HUES6 (cell line): ENCODE measurements at regions not wholly inside any gene's neighbourhood (a gene's known extent, or its start where the extent isn't known, plus 50 kb on each side); places are given as distances from the start of the nearest gene placed in this dataset.
"Not testable (repeated sequence)": the region's sequence is repeated elsewhere in the genome, so short reads cannot be mapped to it uniquely, and the experiment has no call there.

Experiments
- H3K27ac ChIP-seq: 2 replicates; pipeline ENCODE4 v1.7.0; 2013; ENCODE audit warnings: low read depth, mild to moderate bottlenecking, low read length, inconsistent platforms
- H3K27me3 ChIP-seq: 2 replicates; pipeline ENCODE4 v1.6.1; 2013; ENCODE audit warnings: low read length; ENCODE audit not compliant: control insufficient read depth, insufficient read depth
- H3K36me3 ChIP-seq: 2 replicates; pipeline ENCODE4 v1.6.1; 2013; ENCODE audit warnings: low read length; ENCODE audit not compliant: control insufficient read depth, insufficient read depth
- H3K4me1 ChIP-seq: 2 replicates; pipeline ENCODE4 v1.6.1; 2013; ENCODE audit warnings: low read length; ENCODE audit not compliant: control insufficient read depth, insufficient read depth
- H3K4me3 ChIP-seq: 2 replicates; pipeline ENCODE4 v1.5.1; 2013; ENCODE audit warnings: low read depth, low read length
- H3K9ac ChIP-seq: one replicate; pipeline ENCODE4 v1.6.1; 2013; ENCODE audit warnings: mild to moderate bottlenecking, low read length
- H3K9me3 ChIP-seq: 2 replicates; pipeline ENCODE4 v1.6.1; 2013; ENCODE audit warnings: low read depth, low read length; ENCODE audit not compliant: control insufficient read depth, insufficient read depth

- not testable (repeated sequence) for H3K4me1 ChIP-seq, H3K27me3 ChIP-seq, H3K36me3 ChIP-seq, H3K9me3 ChIP-seq, H3K27ac ChIP-seq
- peak overlapping the region; percentile 41 for H3K9ac ChIP-seq
- H3K4me3 ChIP-seq: peak overlapping the region; percentile 54
These were observed 59.6 kb upstream of the SMARCAD1 start for GRCh38 chr4:94148052-94148451.

DNA sequence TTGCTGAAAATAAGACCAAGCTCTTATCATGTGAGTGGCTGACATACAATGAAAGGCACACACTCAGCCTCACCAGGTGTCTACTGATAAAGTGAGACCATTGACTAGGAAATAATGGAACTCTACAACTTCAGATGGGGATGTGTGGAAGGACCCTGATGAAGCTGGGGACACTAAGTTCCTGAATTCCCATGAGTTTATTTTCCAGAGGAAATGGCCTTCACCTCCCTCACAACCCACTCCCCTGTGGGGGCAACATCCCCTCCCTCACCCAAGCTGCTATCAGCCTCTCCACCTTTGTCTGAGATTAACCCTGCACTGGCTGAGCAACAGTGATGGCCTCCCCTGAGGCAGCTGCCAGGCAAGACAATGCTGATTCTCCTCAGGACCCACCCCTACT is 55.2 kb upstream of the SMARCAD1 start:
- Histone ChIP-seq H3K27me3 (no peaks in the 10 kb centered on the region), H3K4me1 (peaks cover 9% of the 10 kb centered on the region), H3K9ac (no peak overlapping the region), H3K4me3 (no peak overlapping the region), H3K36me3 (no peaks in the 10 kb centered on the region), H3K27ac (no peak overlapping the region), H3K9me3 (peaks cover 27% of the 10 kb centered on the region)

DNA sequence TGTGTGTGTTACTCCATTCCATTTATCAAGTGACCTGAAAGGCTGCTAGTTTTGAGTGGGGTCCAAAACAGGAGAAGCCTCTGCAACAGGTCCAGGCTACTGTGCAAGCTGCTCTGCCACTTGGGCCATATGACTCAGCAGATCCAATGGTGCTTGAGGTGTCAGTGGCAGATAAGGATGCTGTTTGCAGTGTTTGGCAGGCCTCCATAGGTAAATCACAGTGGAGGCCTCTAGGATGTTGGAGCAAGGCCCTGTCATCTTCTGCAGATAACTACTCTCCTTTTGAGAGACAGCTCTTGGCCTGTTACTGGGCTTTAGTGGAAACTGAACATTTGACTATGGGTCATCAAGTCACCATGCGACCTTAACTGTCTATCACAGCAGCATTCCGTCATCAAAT is 52.3 kb upstream of the SMARCAD1 start:
- H3K4me1 ChIP-seq, H3K9ac ChIP-seq, H3K27ac ChIP-seq, H3K27me3 ChIP-seq, H3K4me3 ChIP-seq, H3K36me3 ChIP-seq: not testable (repeated sequence)
- peaks cover 25% of the 10 kb centered on the region for H3K9me3 ChIP-seq

GRCh38 chr4:94156826-94157225 is 50.8 kb upstream of the SMARCAD1 start:
- Histone ChIP-seq H3K27me3 (no peaks in the 10 kb centered on the region), H3K27ac (no peak overlapping the region), H3K4me3 (no peak overlapping the region), H3K9me3 (peaks cover 25% of the 10 kb centered on the region), H3K9ac (no peak overlapping the region), H3K4me1 (no peaks in the 10 kb centered on the region), H3K36me3 (no peaks in the 10 kb centered on the region)
